AG04450 (cell line): ENCODE measurements at regions not wholly inside any gene's neighbourhood (a gene's known extent, or its start where the extent isn't known, plus 50 kb on each side); places are given as distances from the start of the nearest gene placed in this dataset.

Experiments used
- CTCF ChIA-PET: fragments of 300-600, 350-600 bp; formaldehyde crosslinking; extraction: SDS; loops from one replicate; lab custom pipeline; 2022; ENCODE audit warnings: antibody characterized with exemption, inconsistent platforms; lab: Charles Lee
- POLR2A ChIA-PET: fragments of 350-600 bp; formaldehyde crosslinking; extraction: SDS; loops from one replicate; lab custom pipeline; 2021; ENCODE audit warnings: antibody characterized with exemption, inconsistent platforms; lab: Yijun Ruan, JAX
- DNase-seq: peaks from one replicate; pipeline ENCODE4 v3.0.0-alpha.2; 2011; ENCODE audit warnings: low read depth, low spot score
- H3K27ac ChIP-seq: one replicate; pipeline ENCODE4 v1.5.1; 2012; ENCODE audit warnings: low read depth, low read length, control low read depth
- H3K27me3 ChIP-seq: one replicate; pipeline ENCODE4 v1.6.0; 2012; ENCODE audit warnings: low read length; ENCODE audit not compliant: control insufficient read depth, insufficient read depth
- H3K4me3 ChIP-seq: 2 replicates; pipeline ENCODE4 v1.5.1; 2011; ENCODE audit warnings: mild to moderate bottlenecking, low read depth, low read length, control low read depth
- H3K9me3 ChIP-seq: 2 replicates; pipeline ENCODE4 v1.5.1; 2012; ENCODE audit warnings: low read length; ENCODE audit not compliant: control insufficient read depth, insufficient read depth
- CTCF ChIP-seq: IDR thresholded peaks from 2 replicates; pipeline ENCODE4 v1.5.1; 2011; ENCODE audit warnings: low read depth, low read length, control low read depth, inconsistent platforms

- no peaks in the 10 kb centered on the region for H3K27me3 ChIP-seq
- H3K9me3 ChIP-seq: no peaks in the 10 kb centered on the region
- CTCF ChIA-PET: no interaction called here
- no peak overlapping the region for H3K4me3 ChIP-seq
- no peak overlapping the region for H3K27ac ChIP-seq
- POLR2A ChIA-PET: no interaction called here
- no peak for TF ChIP-seq CTCF
- DNase-seq: no peak
These were observed 180.8 kb upstream of the IRX3 start for GRCh38 chr16:54467398-54467797.

- H3K27ac ChIP-seq: no peak overlapping the region
- no peaks in the 10 kb centered on the region for H3K9me3 ChIP-seq
- H3K4me3 ChIP-seq: no peak overlapping the region
- no peak for DNase-seq
- ChIA-PET POLR2A (no interaction called here), CTCF (no interaction called here)
- no peaks in the 10 kb centered on the region for H3K27me3 ChIP-seq
- no peak for TF ChIP-seq CTCF
These were observed 179.6 kb upstream of the IRX3 start for GRCh38 chr16:54466233-54466632.

DNA sequence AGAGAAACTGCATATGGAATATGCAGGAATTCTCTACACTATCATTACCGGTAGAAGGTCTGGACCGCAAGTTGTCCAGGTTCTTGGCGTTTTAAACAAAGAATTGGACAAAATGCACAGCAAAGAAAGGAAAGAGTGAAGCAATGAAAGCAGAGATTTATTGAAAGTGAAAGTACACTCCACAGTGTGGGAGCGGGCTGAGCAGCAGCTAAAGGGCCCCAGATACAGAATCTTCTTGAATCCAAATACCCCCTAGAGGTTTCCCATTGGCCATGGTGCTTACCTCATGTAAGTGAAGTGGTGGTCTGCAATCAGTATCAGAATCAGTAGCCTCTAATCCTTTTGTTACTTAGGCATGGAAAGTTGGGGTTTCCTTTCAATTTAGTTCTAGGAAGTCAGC lies 178.5 kb upstream of the IRX3 start:
- CTCF ChIA-PET: no interaction called here
- Histone ChIP-seq H3K27me3 (no peaks in the 10 kb centered on the region), H3K27ac (no peak overlapping the region), H3K9me3 (no peaks in the 10 kb centered on the region), H3K4me3 (no peak overlapping the region)
- POLR2A ChIA-PET: no interaction called here
- no peak for TF ChIP-seq CTCF
- DNase-seq: no peak

- Histone ChIP-seq H3K27me3 (no peaks in the 10 kb centered on the region), H3K4me3 (no peak overlapping the region), H3K9me3 (no peaks in the 10 kb centered on the region), H3K27ac (no peak overlapping the region)
- POLR2A ChIA-PET: no interaction called here
- no peak for TF ChIP-seq CTCF
- CTCF ChIA-PET: no interaction called here
- DNase-seq: no peak
These were observed 176.2 kb upstream of the IRX3 start for GRCh38 chr16:54462771-54463170.

DNA sequence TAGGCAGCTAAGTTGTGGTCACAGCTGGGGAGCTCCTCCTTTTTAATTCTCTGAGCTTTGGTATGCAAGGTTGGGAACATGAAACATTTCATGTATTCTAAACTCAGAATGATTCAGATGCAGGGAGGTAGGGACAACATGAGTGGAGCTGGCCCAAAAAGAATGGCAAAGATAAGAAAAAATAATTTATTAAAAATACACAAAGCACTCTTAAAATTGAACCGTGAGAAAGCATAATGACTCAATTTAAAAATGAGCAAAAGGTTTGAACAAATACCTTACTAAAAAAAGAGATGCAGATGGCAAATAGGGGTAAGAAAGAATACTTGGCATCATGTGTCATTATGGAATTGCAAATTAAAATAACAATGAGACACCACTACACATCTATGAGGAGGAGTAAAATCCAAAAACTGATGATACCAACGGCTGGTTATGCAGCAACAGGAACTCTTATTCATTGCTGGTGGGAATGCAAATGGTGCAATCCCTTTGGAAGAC lies 175.6 kb upstream of the IRX3 start:
- POLR2A ChIA-PET: no interaction called here
- no peak overlapping the region for H3K4me3 ChIP-seq
- H3K27ac ChIP-seq: no peak overlapping the region
- no peak for DNase-seq
- no peak for TF ChIP-seq CTCF
- no peaks in the 10 kb centered on the region for H3K9me3 ChIP-seq
- CTCF ChIA-PET: no interaction called here
- H3K27me3 ChIP-seq: no peaks in the 10 kb centered on the region
